ENCODE measurements at regions not wholly inside any gene's neighbourhood (a gene's known extent, or its start where the extent isn't known, plus 50 kb on each side); places are given as distances from the start of the nearest gene placed in this dataset.

DNA sequence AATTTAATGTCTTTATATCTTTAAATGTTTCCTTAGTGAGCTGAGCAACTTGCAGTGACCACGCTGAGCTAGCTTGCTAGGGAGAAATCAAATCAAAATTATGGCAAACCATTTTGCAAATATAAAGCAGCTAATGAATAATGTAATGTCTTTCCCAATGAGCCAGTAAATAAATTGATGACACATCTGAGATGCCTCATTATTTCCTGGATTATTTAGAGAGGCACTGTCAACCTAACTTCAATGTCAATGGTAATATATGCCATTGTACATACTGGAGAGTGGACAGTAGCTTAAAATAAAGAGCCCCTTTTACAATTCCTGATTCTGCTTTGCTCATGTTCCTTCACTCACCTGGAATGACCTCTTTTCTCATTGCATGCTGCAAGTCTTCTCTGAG is 182.6 kb downstream of the PHLDA1 start:
- Histone ChIP-seq H3K27ac (ENCODE audit: low read length) (no peak overlapping the region), H3K4me3 (ENCODE audit: low read length) (no peak overlapping the region), H2AFZ (ENCODE audit: low read depth, low read length) (no peak overlapping the region), H3K4me2 (ENCODE audit: low read length) (no peak overlapping the region), H3K9me3 (ENCODE audit: low read length) (no peaks in the 10 kb centered on the region), H4K20me1 (ENCODE audit: insufficient read depth) (no peaks in the 10 kb centered on the region), H3K27me3 (ENCODE audit: insufficient read depth, low read depth, low read length) (no peaks in the 10 kb centered on the region), H3K79me2 (replicated peaks; ENCODE audit: insufficient read depth, low read length) (no peaks in the 10 kb centered on the region), H3K36me3 (ENCODE audit: insufficient read depth, low read length) (no peaks in the 10 kb centered on the region), H3F3A (ENCODE audit: insufficient read depth, low read length, poor library complexity, severe bottlenecking) (no peaks in the 10 kb centered on the region), H3K9ac (ENCODE audit: low read length) (no peak overlapping the region), H3K9me2 (ENCODE audit: insufficient read depth, low read length) (no peaks in the 10 kb centered on the region)
- no peak for TF ChIP-seq MXI1 (conservative IDR thresholded peaks at IDR 0.05; ENCODE audit: poor library complexity, severe bottlenecking)
- no peak for TF ChIP-seq EZH2 (IDR thresholded peaks at IDR 0.05; ENCODE audit: borderline replicate concordance, insufficient read depth, low read length, poor library complexity, severe bottlenecking)
- TF ChIP-seq SMC3 (conservative IDR thresholded peaks at IDR 0.05; ENCODE audit: poor library complexity), result no peak
- TF ChIP-seq RAD21 (conservative IDR thresholded peaks at IDR 0.05), result no peak
- TF ChIP-seq, protein P1, sequence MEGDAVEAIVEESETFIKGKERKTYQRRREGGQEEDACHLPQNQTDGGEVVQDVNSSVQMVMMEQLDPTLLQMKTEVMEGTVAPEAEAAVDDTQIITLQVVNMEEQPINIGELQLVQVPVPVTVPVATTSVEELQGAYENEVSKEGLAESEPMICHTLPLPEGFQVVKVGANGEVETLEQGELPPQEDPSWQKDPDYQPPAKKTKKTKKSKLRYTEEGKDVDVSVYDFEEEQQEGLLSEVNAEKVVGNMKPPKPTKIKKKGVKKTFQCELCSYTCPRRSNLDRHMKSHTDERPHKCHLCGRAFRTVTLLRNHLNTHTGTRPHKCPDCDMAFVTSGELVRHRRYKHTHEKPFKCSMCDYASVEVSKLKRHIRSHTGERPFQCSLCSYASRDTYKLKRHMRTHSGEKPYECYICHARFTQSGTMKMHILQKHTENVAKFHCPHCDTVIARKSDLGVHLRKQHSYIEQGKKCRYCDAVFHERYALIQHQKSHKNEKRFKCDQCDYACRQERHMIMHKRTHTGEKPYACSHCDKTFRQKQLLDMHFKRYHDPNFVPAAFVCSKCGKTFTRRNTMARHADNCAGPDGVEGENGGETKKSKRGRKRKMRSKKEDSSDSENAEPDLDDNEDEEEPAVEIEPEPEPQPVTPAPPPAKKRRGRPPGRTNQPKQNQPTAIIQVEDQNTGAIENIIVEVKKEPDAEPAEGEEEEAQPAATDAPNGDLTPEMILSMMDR (IDR thresholded peaks at IDR 0.05; ENCODE audit: poor library complexity, severe bottlenecking), result no peak
- TF ChIP-seq, protein P2, sequence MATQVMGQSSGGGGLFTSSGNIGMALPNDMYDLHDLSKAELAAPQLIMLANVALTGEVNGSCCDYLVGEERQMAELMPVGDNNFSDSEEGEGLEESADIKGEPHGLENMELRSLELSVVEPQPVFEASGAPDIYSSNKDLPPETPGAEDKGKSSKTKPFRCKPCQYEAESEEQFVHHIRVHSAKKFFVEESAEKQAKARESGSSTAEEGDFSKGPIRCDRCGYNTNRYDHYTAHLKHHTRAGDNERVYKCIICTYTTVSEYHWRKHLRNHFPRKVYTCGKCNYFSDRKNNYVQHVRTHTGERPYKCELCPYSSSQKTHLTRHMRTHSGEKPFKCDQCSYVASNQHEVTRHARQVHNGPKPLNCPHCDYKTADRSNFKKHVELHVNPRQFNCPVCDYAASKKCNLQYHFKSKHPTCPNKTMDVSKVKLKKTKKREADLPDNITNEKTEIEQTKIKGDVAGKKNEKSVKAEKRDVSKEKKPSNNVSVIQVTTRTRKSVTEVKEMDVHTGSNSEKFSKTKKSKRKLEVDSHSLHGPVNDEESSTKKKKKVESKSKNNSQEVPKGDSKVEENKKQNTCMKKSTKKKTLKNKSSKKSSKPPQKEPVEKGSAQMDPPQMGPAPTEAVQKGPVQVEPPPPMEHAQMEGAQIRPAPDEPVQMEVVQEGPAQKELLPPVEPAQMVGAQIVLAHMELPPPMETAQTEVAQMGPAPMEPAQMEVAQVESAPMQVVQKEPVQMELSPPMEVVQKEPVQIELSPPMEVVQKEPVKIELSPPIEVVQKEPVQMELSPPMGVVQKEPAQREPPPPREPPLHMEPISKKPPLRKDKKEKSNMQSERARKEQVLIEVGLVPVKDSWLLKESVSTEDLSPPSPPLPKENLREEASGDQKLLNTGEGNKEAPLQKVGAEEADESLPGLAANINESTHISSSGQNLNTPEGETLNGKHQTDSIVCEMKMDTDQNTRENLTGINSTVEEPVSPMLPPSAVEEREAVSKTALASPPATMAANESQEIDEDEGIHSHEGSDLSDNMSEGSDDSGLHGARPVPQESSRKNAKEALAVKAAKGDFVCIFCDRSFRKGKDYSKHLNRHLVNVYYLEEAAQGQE (IDR thresholded peaks at IDR 0.05; ENCODE audit: borderline replicate concordance), result no peak
- no peak for TF ChIP-seq EP300 (conservative IDR thresholded peaks at IDR 0.05; ENCODE audit: poor library complexity, severe bottlenecking)
- TF ChIP-seq TAF1 (IDR thresholded peaks at IDR 0.05; ENCODE audit: low read depth), result no peak

DNA sequence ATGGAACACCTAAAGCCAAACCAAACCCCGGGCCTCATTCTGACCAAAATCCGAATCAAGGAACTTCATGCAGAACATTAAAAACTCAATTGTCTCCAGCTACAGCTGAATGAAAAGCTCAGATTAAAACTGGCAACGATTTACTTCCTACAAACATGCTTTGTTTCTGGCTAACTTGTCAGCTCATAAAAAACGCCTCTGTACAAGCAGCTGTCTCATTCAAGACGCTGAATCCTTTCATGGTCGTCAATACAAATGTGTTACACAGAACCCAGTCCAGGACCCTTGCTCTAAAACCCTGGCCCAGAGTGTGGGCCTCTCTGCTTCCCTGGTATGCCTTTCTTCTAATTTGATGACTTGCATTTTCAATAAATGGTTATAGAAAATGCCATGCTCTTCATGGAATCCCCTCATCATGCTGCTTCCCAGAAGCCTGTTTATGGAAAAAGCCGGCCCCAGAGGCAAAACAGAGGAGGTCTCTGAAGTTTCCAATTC is 183.1 kb downstream of the PHLDA1 start:
- H3K9me3 ChIP-seq (ENCODE audit: low read length), result no peaks in the 10 kb centered on the region
- TF ChIP-seq, protein P2 (IDR thresholded peaks at IDR 0.05; ENCODE audit: borderline replicate concordance), result no peak
- no peak for TF ChIP-seq EP300 (conservative IDR thresholded peaks at IDR 0.05; ENCODE audit: poor library complexity, severe bottlenecking)
- no peak for TF ChIP-seq TAF1 (IDR thresholded peaks at IDR 0.05; ENCODE audit: low read depth)
- TF ChIP-seq EZH2 (IDR thresholded peaks at IDR 0.05; ENCODE audit: borderline replicate concordance, insufficient read depth, low read length, poor library complexity, severe bottlenecking), result no peak
- TF ChIP-seq SMC3 (conservative IDR thresholded peaks at IDR 0.05; ENCODE audit: poor library complexity), result no peak
- TF ChIP-seq MXI1 (conservative IDR thresholded peaks at IDR 0.05; ENCODE audit: poor library complexity, severe bottlenecking), result no peak
- no peak for TF ChIP-seq RAD21 (conservative IDR thresholded peaks at IDR 0.05)
- TF ChIP-seq POLR2AphosphoS5 (IDR thresholded peaks at IDR 0.05), result no peak
- TF ChIP-seq, protein P1 (IDR thresholded peaks at IDR 0.05; ENCODE audit: poor library complexity, severe bottlenecking), result no peak
- no peak overlapping the region for H3K9ac ChIP-seq (ENCODE audit: low read length)
- H4K20me1 ChIP-seq (ENCODE audit: insufficient read depth), result no peaks in the 10 kb centered on the region
- no peaks in the 10 kb centered on the region for H3K9me2 ChIP-seq (ENCODE audit: insufficient read depth, low read length)
- no peak overlapping the region for H2AFZ ChIP-seq (ENCODE audit: low read depth, low read length)
- H3F3A ChIP-seq (ENCODE audit: insufficient read depth, low read length, poor library complexity, severe bottlenecking), result no peaks in the 10 kb centered on the region
- no peaks in the 10 kb centered on the region for H3K36me3 ChIP-seq (ENCODE audit: insufficient read depth, low read length)
- no peak overlapping the region for H3K4me3 ChIP-seq (ENCODE audit: low read length)
- no peaks in the 10 kb centered on the region for H3K27me3 ChIP-seq (ENCODE audit: insufficient read depth, low read depth, low read length)
- H3K27ac ChIP-seq (ENCODE audit: low read length), result no peak overlapping the region
- H3K79me2 ChIP-seq (replicated peaks; ENCODE audit: insufficient read depth, low read length), result no peaks in the 10 kb centered on the region
- H3K4me2 ChIP-seq (ENCODE audit: low read length), result no peak overlapping the region

Data from neural cell (in vitro differentiated cells).